Stimulated activated CD4-positive, alpha-beta T cell treated with anti-CD3 and anti-CD28 coated beads, Interleukin-4, amount 100 ng/mL, for 4 hours (primary cell): ENCODE measurements at regions not wholly inside any gene's neighbourhood (a gene's known extent, or its start where the extent isn't known, plus 50 kb on each side); places are given as distances from the start of the nearest gene placed in this dataset.
"Not testable (repeated sequence)": the region's sequence is repeated elsewhere in the genome, so short reads cannot be mapped to it uniquely, and the experiment has no call there.

ENCODE experiments used
- DNase-seq, 2 experiments: peaks; one replicate each; pipeline ENCODE4 v3.0.0-alpha.2; 2020

DNA sequence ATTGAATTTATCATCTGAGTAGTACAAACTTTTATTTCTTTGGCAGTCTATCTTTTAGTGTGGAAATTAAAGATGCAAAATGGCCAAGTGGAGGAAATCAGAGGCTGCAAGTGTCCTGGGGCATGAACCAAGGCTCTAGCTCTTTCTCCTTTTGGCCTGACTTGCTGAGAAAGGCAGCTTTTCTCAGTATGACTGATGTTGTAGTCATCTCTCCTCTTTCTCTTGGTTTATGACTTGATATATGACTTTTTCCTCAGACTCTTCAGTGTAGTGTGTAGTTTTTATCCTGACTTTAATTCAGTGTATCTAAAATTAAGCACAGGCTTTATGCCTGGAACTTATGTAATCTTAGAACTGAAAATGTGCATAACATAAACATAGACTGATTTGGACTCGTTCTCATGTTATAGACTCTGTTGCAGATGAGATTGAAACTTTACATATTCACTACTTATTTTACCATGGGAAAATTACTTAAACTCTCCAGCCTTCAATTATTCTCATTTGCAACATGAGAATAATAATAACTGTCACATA is 65.7 kb downstream of the SLITRK5 start:
- DNase-seq, result no peak

- no peak for DNase-seq
These were observed 82.9 kb downstream of the SLITRK5 start for GRCh38 chr13:87754097-87754496.

DNA sequence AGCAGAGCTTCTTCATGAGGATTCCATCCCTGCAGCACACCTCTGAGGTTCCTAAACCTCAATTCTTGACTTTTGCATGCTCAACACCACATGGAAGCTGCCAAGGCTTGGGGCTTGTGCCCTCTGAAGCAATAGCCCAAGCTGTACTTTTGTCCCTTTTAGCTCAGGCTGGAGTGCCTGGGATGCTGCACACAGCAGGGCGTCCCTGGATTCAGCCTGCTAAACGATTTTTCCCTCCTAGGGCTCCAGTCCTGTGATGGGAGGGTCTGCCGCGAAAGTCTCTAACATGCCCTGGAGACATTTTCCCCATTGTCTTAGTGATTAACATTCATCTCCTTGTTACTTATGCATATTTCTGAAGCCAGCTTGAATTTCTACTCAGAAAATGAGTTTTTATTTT is 98.3 kb downstream of the SLITRK5 start:
- DNase-seq, result no peak

- no peak for DNase-seq
These were observed 106.2 kb downstream of the SLITRK5 start for GRCh38 chr13:87777387-87777786.

DNA sequence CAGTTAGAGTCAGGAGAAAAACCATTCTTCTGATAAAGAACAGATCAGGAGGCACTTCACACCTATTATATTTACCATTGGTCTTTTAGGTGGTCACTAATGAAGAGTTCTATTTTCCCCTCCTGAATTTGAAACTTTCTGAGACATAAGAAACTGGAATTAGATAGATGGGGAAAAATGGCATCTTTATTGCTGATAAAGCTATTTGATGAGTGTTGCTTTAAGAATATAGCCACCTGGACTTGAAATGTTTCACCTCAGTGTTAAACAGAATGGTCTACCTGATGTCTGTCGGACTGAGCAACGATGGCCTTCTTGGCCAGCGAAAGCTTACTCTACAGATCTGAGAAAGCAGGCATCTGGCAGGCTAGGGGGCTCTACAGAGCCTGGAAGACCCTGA is 107.0 kb downstream of the SLITRK5 start:
- DNase-seq, result no peak

GRCh38 chr13:87779426-87779825 is 108.3 kb downstream of the SLITRK5 start:
- no peak for DNase-seq

DNA sequence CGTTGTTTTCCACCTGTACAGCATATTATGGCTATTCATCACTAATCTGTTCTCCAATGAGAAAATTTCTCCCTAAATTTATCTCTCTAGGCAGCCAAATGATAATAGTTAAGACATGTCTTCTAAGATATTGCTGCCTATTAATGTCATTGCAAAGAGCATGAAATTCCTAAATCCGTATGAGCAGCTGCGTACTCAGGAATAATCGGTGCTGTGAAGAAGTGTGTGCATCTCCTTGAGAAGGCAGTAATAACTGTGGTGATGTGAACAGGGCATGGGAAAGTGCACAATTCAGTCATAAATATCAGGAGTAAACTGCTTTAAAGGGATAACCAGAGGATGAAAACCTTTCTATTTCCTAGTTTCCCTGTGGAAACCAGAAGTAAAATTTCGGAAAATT is 112.2 kb downstream of the SLITRK5 start:
- no peak for DNase-seq

DNA sequence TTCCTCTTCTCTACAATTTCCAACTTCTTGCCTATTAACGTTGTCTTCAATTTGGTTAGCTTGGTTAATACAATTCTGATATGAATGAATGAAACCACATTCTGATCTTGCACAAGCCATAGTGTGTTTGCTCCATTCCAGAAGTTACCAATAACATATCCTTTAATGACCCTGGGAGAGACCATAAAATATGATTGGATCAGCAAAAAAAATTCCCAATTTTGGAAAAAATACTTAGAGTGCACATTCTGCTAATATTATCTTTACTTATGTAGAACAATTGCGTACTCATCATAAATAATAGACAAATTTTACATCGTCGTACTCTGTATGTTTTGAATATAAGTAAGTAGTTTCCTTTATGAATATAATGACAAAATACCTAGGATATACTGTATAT is 117.2 kb downstream of the SLITRK5 start:
- DNase-seq, result no peak

DNA sequence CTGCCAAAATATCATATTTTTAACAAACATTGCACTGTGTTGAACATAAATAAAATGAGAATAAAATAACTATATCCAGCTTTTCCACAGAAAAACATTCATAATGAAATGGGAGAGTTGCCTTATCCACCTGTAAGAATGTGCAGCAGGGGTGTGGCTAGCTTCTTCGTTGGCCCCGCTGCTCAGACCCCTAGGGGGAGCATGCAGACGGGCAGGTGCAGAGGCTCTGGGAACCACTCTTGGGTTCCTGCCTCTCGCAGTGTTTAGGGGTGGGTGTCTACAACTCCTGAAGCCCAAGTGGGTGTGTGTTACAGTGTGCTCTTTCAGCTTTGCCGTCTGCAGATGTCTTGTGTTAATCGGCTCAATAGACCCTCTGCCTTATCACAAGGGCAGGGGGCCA is 121.7 kb downstream of the SLITRK5 start:
- no peak for DNase-seq

GRCh38 chr13:87798536-87798935 is 127.4 kb downstream of the SLITRK5 start:
- DNase-seq, result no peak

GRCh38 chr13:87810391-87810801 is 139.2 kb downstream of the SLITRK5 start:
- DNase-seq, result no peak

- no peak for DNase-seq
These were observed 139.8 kb downstream of the SLITRK5 start for GRCh38 chr13:87810920-87811344.

GRCh38 chr13:87814403-87814802 is 143.2 kb downstream of the SLITRK5 start:
- no peak for DNase-seq

DNA sequence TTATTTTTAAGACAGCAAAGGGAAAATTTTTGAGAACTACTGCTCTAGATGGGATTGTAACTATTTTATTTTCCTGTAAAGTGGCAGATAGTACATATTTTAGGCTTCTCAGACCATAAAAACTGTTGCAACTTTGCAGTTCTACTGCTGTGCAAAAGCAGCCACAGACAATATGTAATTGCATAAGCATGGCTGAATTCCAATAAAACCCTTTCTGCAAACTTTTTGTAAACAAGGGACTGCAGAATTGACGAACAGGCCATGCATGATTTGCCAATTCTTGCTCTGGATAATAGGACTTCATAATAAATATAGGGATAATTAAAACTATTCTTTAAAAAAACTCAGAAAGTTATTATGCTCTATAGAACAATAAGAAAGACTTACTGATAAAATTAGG is 149.1 kb downstream of the SLITRK5 start:
- no peak for DNase-seq

- no peak for DNase-seq
These were observed 150.3 kb downstream of the SLITRK5 start for GRCh38 chr13:87821512-87821911.

GRCh38 chr13:87826301-87826700 is 155.1 kb downstream of the SLITRK5 start:
- not testable (repeated sequence) for DNase-seq

DNA sequence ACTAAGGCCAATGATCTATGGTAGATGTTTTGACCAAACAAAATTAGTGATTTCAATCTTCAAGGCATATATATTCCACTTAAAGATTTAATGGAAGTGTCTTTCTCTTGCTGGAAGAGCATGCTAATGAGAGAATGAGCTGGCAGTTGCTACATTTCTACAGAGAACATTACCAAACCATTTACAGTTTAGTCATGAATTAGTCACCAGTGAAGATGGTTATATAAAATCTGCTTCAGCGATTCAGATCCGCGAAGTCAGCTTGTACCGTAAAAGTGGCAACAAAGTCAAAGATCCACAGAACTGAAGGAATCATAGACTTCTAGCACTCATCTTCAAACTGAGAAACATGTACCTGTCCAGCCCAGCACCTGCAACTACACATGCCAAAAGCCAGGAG is 156.3 kb downstream of the SLITRK5 start:
- no peak for DNase-seq

DNA sequence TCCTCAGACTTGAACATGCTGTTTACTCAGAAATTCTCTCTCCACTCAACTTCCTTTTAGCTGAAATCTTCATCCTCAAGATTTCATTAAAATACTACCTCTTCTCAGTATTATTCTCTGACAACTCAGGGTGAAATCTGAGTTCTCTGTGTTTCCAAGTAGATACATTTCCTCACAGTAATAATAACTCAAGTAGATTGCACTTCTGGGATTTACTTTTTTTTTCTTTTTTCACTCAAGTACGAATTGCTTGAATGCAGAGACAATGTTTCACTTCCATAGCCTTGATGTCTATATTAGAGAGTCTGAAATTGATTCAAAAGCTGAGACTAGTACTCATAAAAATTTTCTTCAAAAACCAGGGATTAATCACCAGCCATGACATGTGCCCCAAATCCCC is 166.4 kb downstream of the SLITRK5 start:
- DNase-seq, result no peak

DNA sequence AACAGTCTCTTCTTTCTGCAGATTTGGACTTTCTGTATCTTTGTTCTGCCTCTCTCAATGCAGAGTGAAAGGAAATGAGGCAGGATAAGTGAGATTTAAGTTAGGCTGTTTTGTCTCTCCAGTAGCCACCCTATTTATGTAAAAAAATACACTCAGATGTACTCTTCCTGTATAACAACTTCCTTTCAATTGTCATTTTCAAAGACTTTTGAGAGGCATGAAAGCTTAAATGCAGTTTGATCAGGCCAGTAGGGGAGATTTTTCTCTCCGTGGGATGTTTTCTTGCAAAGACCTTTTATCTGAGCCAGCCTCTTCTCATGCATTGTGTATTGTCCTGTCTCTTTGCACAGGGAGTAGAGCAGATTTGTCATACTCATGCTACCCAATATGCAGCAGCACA is 166.8 kb downstream of the SLITRK5 start:
- DNase-seq, result no peak

DNA sequence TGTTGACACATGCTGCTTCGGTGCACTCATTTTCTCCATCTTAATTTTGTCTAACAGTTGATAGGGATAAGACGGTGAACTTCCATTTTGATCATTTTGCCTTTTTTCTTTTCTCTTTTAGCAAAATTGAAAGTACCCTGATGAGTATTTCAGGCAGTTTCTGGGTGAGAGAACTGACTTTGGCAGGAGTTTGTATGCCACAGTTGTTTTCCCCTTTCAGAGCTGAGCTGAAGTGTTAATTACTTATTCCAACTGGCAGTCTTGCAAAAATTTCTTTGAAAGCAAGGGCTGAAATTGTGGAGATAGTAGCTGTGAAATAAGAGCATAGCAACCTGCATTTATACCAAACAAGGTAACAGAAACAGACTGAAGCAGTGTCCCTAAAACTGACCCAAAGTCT is 180.2 kb downstream of the SLITRK5 start:
- no peak for DNase-seq

GRCh38 chr13:87855553-87855952 is 184.4 kb downstream of the SLITRK5 start:
- DNase-seq, result no peak

- DNase-seq, result no peak
These were observed 188.1 kb downstream of the SLITRK5 start for GRCh38 chr13:87859261-87859660.

GRCh38 chr13:87867426-87867825 is 196.3 kb downstream of the SLITRK5 start:
- no peak for DNase-seq

DNA sequence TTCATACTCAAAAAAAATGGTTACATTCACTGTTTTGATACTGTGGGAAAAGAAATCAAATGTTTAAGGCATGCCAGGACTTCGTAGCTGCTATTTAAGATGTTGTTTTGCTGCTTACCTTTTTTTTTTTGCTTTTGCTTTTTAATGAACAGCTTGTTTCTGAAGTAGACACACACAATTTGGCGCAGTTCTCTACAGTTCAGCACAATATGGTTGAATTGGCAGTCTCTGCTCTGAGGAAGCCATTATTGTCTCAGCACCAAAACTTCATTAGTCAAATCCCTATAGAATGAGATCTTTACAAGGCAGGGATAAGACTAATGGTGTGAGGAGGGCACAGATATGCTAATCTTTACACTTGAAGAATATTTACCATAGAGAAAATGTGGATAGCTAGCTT is 197.6 kb downstream of the SLITRK5 start:
- no peak for DNase-seq

DNA sequence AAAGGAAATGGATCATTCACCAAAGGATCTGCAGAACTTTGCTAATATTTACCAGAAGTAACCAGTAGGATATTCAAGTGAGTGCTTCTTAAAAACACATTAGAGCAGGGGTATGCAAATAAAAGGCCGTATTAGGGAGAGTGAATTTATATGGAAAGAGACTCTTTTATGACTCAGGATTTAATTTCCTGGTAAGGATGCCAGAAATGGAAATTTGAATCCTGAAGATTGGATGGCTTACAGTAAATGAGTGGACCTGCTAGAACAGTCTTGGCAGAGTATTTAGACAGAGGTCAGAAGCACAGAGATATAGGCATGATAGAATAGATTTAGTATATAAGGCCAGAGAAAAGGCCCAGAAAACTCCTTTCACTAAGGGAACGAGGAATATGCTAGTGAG is 201.6 kb downstream of the SLITRK5 start:
- DNase-seq, result no peak

DNA sequence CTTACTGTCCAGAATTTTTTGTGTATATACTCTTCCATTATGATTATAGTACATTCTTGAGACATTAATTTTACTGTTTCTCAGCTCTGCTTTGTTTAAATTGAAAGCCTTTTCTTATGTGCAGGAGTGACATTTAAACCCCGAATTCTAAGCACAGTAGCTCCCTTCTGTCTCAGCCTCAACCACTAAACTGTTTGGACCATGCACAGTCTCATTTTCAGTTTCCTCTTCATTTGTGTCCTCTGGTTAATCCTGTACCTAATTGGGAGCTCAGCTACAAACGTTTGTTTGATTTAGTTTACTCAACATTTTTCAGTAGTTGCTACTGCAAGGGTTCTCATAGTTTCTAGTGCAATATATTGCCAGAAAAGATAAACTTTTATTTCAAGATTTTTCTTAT is 206.3 kb downstream of the SLITRK5 start:
- no peak for DNase-seq
